GM12878 (cell line): ENCODE measurements at regions not wholly inside any gene's neighbourhood (a gene's known extent, or its start where the extent isn't known, plus 50 kb on each side); places are given as distances from the start of the nearest gene placed in this dataset.

Experiments used
- ATAC-seq: fragments of 200-7000 bp; cut with Tn5 transposase; 3 replicates; pipeline ENCODE4 v1.9.1; 2020; ENCODE audit warnings: mild to moderate bottlenecking, moderate library complexity
- BruUV-seq: library from RNA; stranded (reverse); fragments of 400-500 nt; replicated peaks from 2 replicates; lab custom pipeline; 2021; lab: Mats Ljungman, UMichigan
- CTCF ChIA-PET: fragments of 300-600 bp; sonication (Branson Sonifier 250); formaldehyde crosslinking; extraction: SDS; loops from one replicate; lab custom pipeline; 2021; ENCODE audit warnings: inconsistent platforms; lab: Yijun Ruan, JAX
- POLR2A ChIA-PET: fragments of 350-600 bp; formaldehyde crosslinking; extraction: SDS; loops from one replicate; lab custom pipeline; 2021; ENCODE audit warnings: inconsistent platforms; lab: Charles Lee
- RAD21 ChIA-PET: fragments of 300-600 bp; sonication (Branson Sonifier 250); formaldehyde crosslinking; loops from one replicate; lab custom pipeline; 2023; ENCODE audit warnings: antibody characterized with exemption; ENCODE audit not compliant: unreplicated experiment; lab: Charles Lee
- SMC1A ChIA-PET: fragments of 300-600 bp; sonication (Branson Sonifier 250); formaldehyde crosslinking; loops from one replicate; lab custom pipeline; 2023; ENCODE audit not compliant: unreplicated experiment, uncharacterized antibody; lab: Charles Lee
- DNase-seq: peaks from one replicate; pipeline ENCODE4 v3.0.0-alpha.2; 2011; ENCODE audit warnings: low read depth, low spot score
- FAIRE-seq: peaks from 3 replicates; lab custom pipeline; 2011; peaks lifted over from hg19 to GRCh38; lab: Jason Lieb, UNC
- H2AFZ ChIP-seq: 2 replicates; pipeline ENCODE4 v1.6.0; 2011; ENCODE audit warnings: low read depth, low read length, control low read depth; ENCODE audit not compliant: control insufficient read depth
- H3K27ac ChIP-seq: 2 replicates; pipeline ENCODE4 v1.5.1; 2011; ENCODE audit warnings: control low read depth; ENCODE audit not compliant: control insufficient read depth, insufficient read depth
- H3K27me3 ChIP-seq, 2 experiments: replicated peaks in 1 of 2; 2 replicates each; pipeline versions ENCODE4 v1.6.0 to v1.6.1; 2011; ENCODE audit warnings: low read length in 1 of 2; ENCODE audit not compliant: control insufficient read depth in 2 of 2, insufficient read depth in 2 of 2
- H3K36me3 ChIP-seq, 2 experiments: 2 replicates each; pipeline ENCODE4 v1.5.1; 2011; ENCODE audit warnings: low read length in 1 of 2; ENCODE audit not compliant: control insufficient read depth in 2 of 2, insufficient read depth in 2 of 2
- H3K4me1 ChIP-seq: 2 replicates; pipeline ENCODE4 v1.6.1; 2011; ENCODE audit warnings: mild to moderate bottlenecking, low read length, moderate library complexity, mixed read lengths; ENCODE audit not compliant: control insufficient read depth, insufficient read depth
- H3K4me2 ChIP-seq: 2 replicates; pipeline ENCODE4 v1.6.0; 2011; ENCODE audit warnings: control low read depth; ENCODE audit not compliant: control insufficient read depth, insufficient read depth
- H3K4me3 ChIP-seq: fragments of 200-600 bp; sonication (generic); 2 replicates; pipeline ENCODE4 v1.5.1; 2016
- H3K79me2 ChIP-seq: 2 replicates; pipeline ENCODE4 v1.6.0; 2011; ENCODE audit warnings: low read length; ENCODE audit not compliant: control insufficient read depth, insufficient read depth
- H3K9ac ChIP-seq: 2 replicates; pipeline ENCODE4 v1.8.0; 2011; ENCODE audit warnings: low read length, control low read depth, mixed read lengths; ENCODE audit not compliant: control insufficient read depth, insufficient read depth
- H3K9me3 ChIP-seq: replicated peaks from 3 replicates; pipeline ENCODE4 v1.5.1; 2011; ENCODE audit warnings: mild to moderate bottlenecking, low read length; ENCODE audit not compliant: control insufficient read depth, insufficient read depth
- H4K20me1 ChIP-seq: 2 replicates; pipeline ENCODE4 v1.6.0; 2011; ENCODE audit not compliant: control insufficient read depth, insufficient read depth
- BCLAF1 ChIP-seq: fragments of 450-650 bp; IDR thresholded peaks from 2 replicates; pipeline ENCODE4 v1.6.1; 2017; ENCODE audit warnings: antibody characterized with exemption, mild to moderate bottlenecking, moderate library complexity
- RAD21 ChIP-seq: IDR thresholded peaks from 2 replicates; pipeline ENCODE4 v1.6.1; 2011; ENCODE audit warnings: mild to moderate bottlenecking, low read depth, low read length, moderate library complexity; ENCODE audit not compliant: insufficient read depth
- SMAD5 ChIP-seq: IDR thresholded peaks from 2 replicates; pipeline ENCODE4 v1.6.1; 2016; ENCODE audit warnings: antibody characterized with exemption, low read depth
- YY1 ChIP-seq: IDR thresholded peaks from 2 replicates; pipeline ENCODE4 v1.6.1; 2011; ENCODE audit warnings: low read depth, mild to moderate bottlenecking, low read length
- ZBED1 ChIP-seq: IDR thresholded peaks from 2 replicates; pipeline ENCODE4 v1.6.1; 2016; ENCODE audit warnings: borderline replicate concordance
- ZNF622 ChIP-seq: fragments of 450-650 bp; IDR thresholded peaks from 2 replicates; pipeline ENCODE4 v1.6.1; 2017; ENCODE audit warnings: mild to moderate bottlenecking, inconsistent platforms
- WGBS: methylation state at CpG from one replicate; pipeline ENCODE4 v1.1.6; 2016; ENCODE audit warnings: low lambda C conversion rate; ENCODE audit not compliant: insufficient replicate concordance, insufficient coverage; ENCODE audit errors: missing lambda C conversion rate; 5-methylcytosine and 5-hydroxymethylcytosine counted together
- in situ Hi-C: fragments of 300-500 bp; cut with MboI; formaldehyde crosslinking; loops from 9 replicates; pipeline ENCODE4 v1.14.3; 2018; ENCODE audit warnings: mixed read lengths
- intact Hi-C: fragments of 100-400 bp; cut with micrococcal nuclease; formaldehyde crosslinking; loops from one replicate; pipeline ENCODE4 v1.14.2; 2022; ENCODE audit not compliant: unreplicated experiment
- TF ChIP-seq, protein P1 (sequence below), 3 experiments: IDR thresholded peaks in 2 of 3; conservative IDR thresholded peaks in 1 of 3; 2 replicates each; pipeline ENCODE4 v1.5.1; 2011; ENCODE audit warnings: low read depth in 3 of 3, low read length in 3 of 3, mild to moderate bottlenecking in 3 of 3, control low read depth in 2 of 3, moderate library complexity in 2 of 3, inconsistent platforms in 1 of 3, mixed read lengths in 1 of 3; ENCODE audit not compliant: control insufficient read depth in 2 of 3, insufficient read depth in 1 of 3; ENCODE audit errors: extremely low read depth in 1 of 3

DNA sequence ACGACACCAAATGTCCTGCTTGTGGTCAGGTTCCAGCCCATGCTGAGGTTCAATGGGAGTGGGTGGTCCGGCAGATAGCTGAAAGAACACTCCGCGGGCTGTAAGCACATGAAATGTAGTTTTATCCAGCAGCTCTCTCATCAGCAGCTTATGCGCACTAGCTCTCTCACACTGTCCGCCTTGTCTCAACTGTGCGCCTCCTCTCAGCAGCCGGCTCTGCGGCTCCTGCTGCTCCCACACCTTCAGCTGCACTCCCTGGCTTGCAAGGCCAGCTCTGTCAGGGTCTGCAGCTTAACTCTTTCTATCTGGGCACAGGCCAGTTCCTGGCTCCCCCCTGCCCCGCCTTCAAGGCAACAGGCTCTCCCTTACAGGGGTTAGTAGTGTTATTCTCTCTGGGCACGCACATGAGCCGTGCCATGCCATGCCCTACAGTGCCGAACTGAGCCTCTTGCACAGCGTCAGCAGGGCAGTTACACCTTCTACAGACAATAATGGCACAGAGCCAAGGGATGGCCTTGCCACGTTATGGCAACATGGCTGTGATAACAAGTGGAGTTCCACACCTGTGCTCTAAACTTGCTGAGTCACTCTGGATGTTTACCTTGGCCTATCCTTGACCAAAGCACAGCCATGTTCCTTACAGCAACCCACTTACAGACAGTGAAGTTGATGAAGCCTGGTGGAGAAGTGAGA, 84.0 kb upstream of the LRFN2 start (continued):
- TF ChIP-seq BCLAF1 (no peak), SMAD5 (no peak)

DNA sequence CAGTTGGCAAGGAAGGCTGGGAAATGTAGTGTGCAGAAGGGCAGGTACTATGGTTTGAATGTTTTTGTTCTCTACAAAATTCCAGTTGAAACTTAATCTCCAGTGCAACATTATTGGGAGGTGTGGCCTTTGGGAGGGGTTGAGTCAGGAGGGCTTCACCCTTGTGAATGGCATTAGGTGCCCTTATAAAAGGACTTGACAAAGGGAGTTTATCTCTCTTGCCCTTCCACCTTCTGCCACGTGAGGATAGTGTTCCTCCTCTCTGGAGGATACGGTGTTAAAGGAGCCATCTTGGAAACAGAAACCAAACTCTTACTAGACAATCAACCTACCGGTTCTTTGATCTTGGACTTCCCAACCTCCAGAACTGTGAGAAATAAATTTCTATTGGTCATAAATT, 82.2 kb upstream of the LRFN2 start:
- SMC1A ChIA-PET = no interaction called here
- CTCF ChIA-PET = no interaction called here
- Histone ChIP-seq H2AFZ (no peak overlapping the region), H3K79me2 (no peaks in the 10 kb centered on the region), H4K20me1 (no peaks in the 10 kb centered on the region), H3K4me2 (no peak overlapping the region), H3K27me3 (no peaks in the 10 kb centered on the region; a peak in 2 of 4 replicates), H3K4me3 (no peak overlapping the region), H3K36me3 (no peaks in the 10 kb centered on the region), H3K27ac (no peak overlapping the region), H3K9ac (no peak overlapping the region), H3K9me3 (peaks cover 3% of the 10 kb centered on the region; the same call in 1 of the 3 replicates), H3K4me1 (no peaks in the 10 kb centered on the region)
- POLR2A ChIA-PET = no interaction called here
- BruUV-seq = no TSS peak
- in situ Hi-C loops = no loop called here
- TF ChIP-seq RAD21 = peak; percentile 30; the same call in 1 of the 2 replicates
- no peak for TF ChIP-seq ZNF622
- TF ChIP-seq YY1 = 0 out of 2 replicates have a peak, but pooled peaks have one; percentile 43
- TF ChIP-seq ZBED1 = no peak
- TF ChIP-seq, protein P1, sequence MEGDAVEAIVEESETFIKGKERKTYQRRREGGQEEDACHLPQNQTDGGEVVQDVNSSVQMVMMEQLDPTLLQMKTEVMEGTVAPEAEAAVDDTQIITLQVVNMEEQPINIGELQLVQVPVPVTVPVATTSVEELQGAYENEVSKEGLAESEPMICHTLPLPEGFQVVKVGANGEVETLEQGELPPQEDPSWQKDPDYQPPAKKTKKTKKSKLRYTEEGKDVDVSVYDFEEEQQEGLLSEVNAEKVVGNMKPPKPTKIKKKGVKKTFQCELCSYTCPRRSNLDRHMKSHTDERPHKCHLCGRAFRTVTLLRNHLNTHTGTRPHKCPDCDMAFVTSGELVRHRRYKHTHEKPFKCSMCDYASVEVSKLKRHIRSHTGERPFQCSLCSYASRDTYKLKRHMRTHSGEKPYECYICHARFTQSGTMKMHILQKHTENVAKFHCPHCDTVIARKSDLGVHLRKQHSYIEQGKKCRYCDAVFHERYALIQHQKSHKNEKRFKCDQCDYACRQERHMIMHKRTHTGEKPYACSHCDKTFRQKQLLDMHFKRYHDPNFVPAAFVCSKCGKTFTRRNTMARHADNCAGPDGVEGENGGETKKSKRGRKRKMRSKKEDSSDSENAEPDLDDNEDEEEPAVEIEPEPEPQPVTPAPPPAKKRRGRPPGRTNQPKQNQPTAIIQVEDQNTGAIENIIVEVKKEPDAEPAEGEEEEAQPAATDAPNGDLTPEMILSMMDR (IDR thresholded peaks at IDR 0.05 in 2 of 3, conservative IDR thresholded peaks at IDR 0.05 in 1 of 3; ENCODE audit: control insufficient read depth in 2 of 3, extremely low read depth in 1 of 3, insufficient read depth in 1 of 3, low read depth in 3 of 3, low read length in 3 of 3) = peak in 1 of 3 experiments; percentile 13; a peak in 1 of 6 replicates
- intact Hi-C loops = no loop called here
- RAD21 ChIA-PET = no interaction called here
- 24% methylated on average over 3 of the region's 3 CpGs for WGBS
- FAIRE-seq (no peak), ATAC-seq (no peak), DNase-seq (no peak)
